ENCODE measurements at regions not wholly inside any gene's neighbourhood (a gene's known extent, or its start where the extent isn't known, plus 50 kb on each side); places are given as distances from the start of the nearest gene placed in this dataset.
A peak's percentile ranks its signal among the peaks of the same experiment; 100 is the strongest.

DNA sequence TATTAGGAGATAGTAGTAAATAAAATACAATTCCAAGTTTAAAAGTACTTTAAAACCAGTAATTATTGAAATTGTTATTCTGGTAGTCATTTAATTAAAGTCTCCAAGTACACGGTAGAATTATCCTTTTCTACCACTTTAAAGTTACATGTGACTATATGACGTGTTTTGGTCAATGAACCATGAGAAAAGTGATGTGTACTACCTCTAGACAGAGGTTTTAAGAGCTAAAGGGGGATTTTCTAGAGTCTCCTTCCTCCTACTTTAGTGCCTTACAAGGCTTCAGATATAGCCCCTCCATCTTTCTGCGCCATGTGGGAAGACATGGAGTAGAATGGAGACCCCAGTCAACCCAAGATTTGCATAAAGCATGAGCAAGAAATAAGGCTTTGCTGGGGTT lies 2296.6 kb upstream of the AGA start:
- WGBS (ENCODE audit: insufficient coverage): 100% methylated on average over 1 of the region's 3 CpGs
- H3K4me1 ChIP-seq (ENCODE audit: control insufficient read depth, insufficient read depth, low read length): no peaks in the 10 kb centered on the region

GRCh38 chr4:179747218-179747910 lies 2305.1 kb upstream of the AGA start:
- DNase-seq (ENCODE audit: low read depth in 4 of 6, low spot score in 6 of 6): peak in 3 of 6 donors; percentile 2 to 77 (median 47)
- no CpG with 5 or more reads among the region's 4 CpGs for WGBS (ENCODE audit: insufficient coverage)

More for the DNA sequence above, 2296.6 kb upstream of the AGA start:
- Histone ChIP-seq H3K4me3 (ENCODE audit: low read depth, low read length) (no peak overlapping the region), H3K27me3 (ENCODE audit: control insufficient read depth, insufficient read depth, low read length) (no peaks in the 10 kb centered on the region), H3K9me3 (ENCODE audit: control insufficient read depth, insufficient read depth, low read length) (no peaks in the 10 kb centered on the region), H3K27ac (ENCODE audit: low read depth, low read length) (no peak overlapping the region), H3K36me3 (ENCODE audit: control insufficient read depth, insufficient read depth, low read length) (no peaks in the 10 kb centered on the region)
- no peak for DNase-seq (ENCODE audit: low read depth in 4 of 6, low spot score in 6 of 6)

GRCh38 chr4:179748837-179749236 lies 2306.6 kb upstream of the AGA start:
- Histone ChIP-seq H3K4me1 (ENCODE audit: control insufficient read depth, insufficient read depth, low read length) (peaks cover 2% of the 10 kb centered on the region), H3K9me3 (ENCODE audit: control insufficient read depth, insufficient read depth, low read length) (no peaks in the 10 kb centered on the region), H3K27ac (ENCODE audit: low read depth, low read length) (no peak overlapping the region), H3K27me3 (ENCODE audit: control insufficient read depth, insufficient read depth, low read length) (no peaks in the 10 kb centered on the region), H3K36me3 (ENCODE audit: control insufficient read depth, insufficient read depth, low read length) (no peaks in the 10 kb centered on the region), H3K4me3 (ENCODE audit: low read depth, low read length) (no peak overlapping the region)
- WGBS (ENCODE audit: insufficient coverage): no CpG with 5 or more reads among the region's 6 CpGs
- DNase-seq (ENCODE audit: low read depth in 4 of 6, low spot score in 6 of 6): no peak

More at GRCh38 chr4:179747218-179747910, 2305.1 kb upstream of the AGA start:
- Histone ChIP-seq H3K36me3 (ENCODE audit: control insufficient read depth, insufficient read depth, low read length) (no peaks in the 10 kb centered on the region), H3K4me1 (ENCODE audit: control insufficient read depth, insufficient read depth, low read length) (peaks cover 2% of the 10 kb centered on the region), H3K27me3 (ENCODE audit: control insufficient read depth, insufficient read depth, low read length) (no peaks in the 10 kb centered on the region), H3K27ac (ENCODE audit: low read depth, low read length) (no peak overlapping the region), H3K9me3 (ENCODE audit: control insufficient read depth, insufficient read depth, low read length) (no peaks in the 10 kb centered on the region), H3K4me3 (ENCODE audit: low read depth, low read length) (no peak overlapping the region)

GRCh38 chr4:179750374-179750773 lies 2308.1 kb upstream of the AGA start:
- H3K9me3 ChIP-seq (ENCODE audit: control insufficient read depth, insufficient read depth, low read length): no peaks in the 10 kb centered on the region
- peaks cover 2% of the 10 kb centered on the region for H3K4me1 ChIP-seq (ENCODE audit: control insufficient read depth, insufficient read depth, low read length)
- peak in 3 of 6 donors; percentile 1 to 50 (median 6) for DNase-seq (ENCODE audit: low read depth in 4 of 6, low spot score in 6 of 6)
- H3K4me3 ChIP-seq (ENCODE audit: low read depth, low read length): no peak overlapping the region
- no peaks in the 10 kb centered on the region for H3K27me3 ChIP-seq (ENCODE audit: control insufficient read depth, insufficient read depth, low read length)
- H3K36me3 ChIP-seq (ENCODE audit: control insufficient read depth, insufficient read depth, low read length): no peaks in the 10 kb centered on the region
- 18% methylated on average over 3 of the region's 4 CpGs for WGBS (ENCODE audit: insufficient coverage)
- no peak overlapping the region for H3K27ac ChIP-seq (ENCODE audit: low read depth, low read length)

GRCh38 chr4:179751669-179752068 lies 2309.4 kb upstream of the AGA start:
- 77% methylated on average over 4 of the region's 8 CpGs for WGBS (ENCODE audit: insufficient coverage)
- Histone ChIP-seq H3K4me1 (ENCODE audit: control insufficient read depth, insufficient read depth, low read length) (no peaks in the 10 kb centered on the region), H3K9me3 (ENCODE audit: control insufficient read depth, insufficient read depth, low read length) (no peaks in the 10 kb centered on the region), H3K36me3 (ENCODE audit: control insufficient read depth, insufficient read depth, low read length) (no peaks in the 10 kb centered on the region), H3K27ac (ENCODE audit: low read depth, low read length) (no peak overlapping the region), H3K4me3 (ENCODE audit: low read depth, low read length) (no peak overlapping the region), H3K27me3 (ENCODE audit: control insufficient read depth, insufficient read depth, low read length) (no peaks in the 10 kb centered on the region)
- no peak for DNase-seq (ENCODE audit: low read depth in 4 of 6, low spot score in 6 of 6)

DNA sequence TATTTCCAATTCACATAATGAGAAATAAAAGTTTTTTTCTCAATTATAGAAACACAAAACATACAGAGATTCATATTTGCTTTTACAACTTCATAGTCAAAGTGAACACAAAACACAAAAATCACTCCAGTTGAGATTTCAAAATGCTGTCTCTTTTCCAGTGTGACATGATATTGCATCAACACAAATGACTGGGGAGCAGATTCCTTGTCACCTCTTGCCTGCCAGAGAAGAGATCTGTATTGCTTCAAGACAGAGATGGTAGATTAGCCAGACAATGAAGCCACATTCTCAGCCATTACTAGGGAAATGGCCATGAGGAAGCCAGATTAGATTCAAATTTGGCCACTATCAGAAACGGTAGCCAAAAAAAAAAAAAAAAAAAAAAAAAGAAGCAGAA lies 2313.1 kb upstream of the AGA start:
- Histone ChIP-seq H3K9me3 (ENCODE audit: control insufficient read depth, insufficient read depth, low read length) (no peaks in the 10 kb centered on the region), H3K4me3 (ENCODE audit: low read depth, low read length) (no peak overlapping the region), H3K27me3 (ENCODE audit: control insufficient read depth, insufficient read depth, low read length) (no peaks in the 10 kb centered on the region), H3K4me1 (ENCODE audit: control insufficient read depth, insufficient read depth, low read length) (no peaks in the 10 kb centered on the region), H3K27ac (ENCODE audit: low read depth, low read length) (no peak overlapping the region), H3K36me3 (ENCODE audit: control insufficient read depth, insufficient read depth, low read length) (no peaks in the 10 kb centered on the region)
- WGBS (ENCODE audit: insufficient coverage): no CpG with 5 or more reads among the region's 1 CpG
- DNase-seq (ENCODE audit: low read depth in 4 of 6, low spot score in 6 of 6): peak in 1 of 6 donors; percentile 8

- WGBS (ENCODE audit: insufficient coverage): no CpG with 5 or more reads among the region's 1 CpG
- DNase-seq (ENCODE audit: low read depth in 4 of 6, low spot score in 6 of 6): no peak
- no peak overlapping the region for H3K4me3 ChIP-seq (ENCODE audit: low read depth, low read length)
Observed at GRCh38 chr4:179757641-179758040, 2315.4 kb upstream of the AGA start.

GRCh38 chr4:179762840-179763239 lies 2320.6 kb upstream of the AGA start:
- Histone ChIP-seq H3K36me3 (ENCODE audit: control insufficient read depth, insufficient read depth, low read length) (no peaks in the 10 kb centered on the region), H3K9me3 (ENCODE audit: control insufficient read depth, insufficient read depth, low read length) (no peaks in the 10 kb centered on the region), H3K4me1 (ENCODE audit: control insufficient read depth, insufficient read depth, low read length) (no peaks in the 10 kb centered on the region), H3K27me3 (ENCODE audit: control insufficient read depth, insufficient read depth, low read length) (no peaks in the 10 kb centered on the region), H3K27ac (ENCODE audit: low read depth, low read length) (no peak overlapping the region), H3K4me3 (ENCODE audit: low read depth, low read length) (no peak overlapping the region)
- 86% methylated on average over 3 of the region's 5 CpGs for WGBS (ENCODE audit: insufficient coverage)
- DNase-seq (ENCODE audit: low read depth in 4 of 6, low spot score in 6 of 6): no peak

More at GRCh38 chr4:179757641-179758040, 2315.4 kb upstream of the AGA start:
- H3K4me1 ChIP-seq (ENCODE audit: control insufficient read depth, insufficient read depth, low read length): no peaks in the 10 kb centered on the region
- no peaks in the 10 kb centered on the region for H3K36me3 ChIP-seq (ENCODE audit: control insufficient read depth, insufficient read depth, low read length)
- H3K27ac ChIP-seq (ENCODE audit: low read depth, low read length): no peak overlapping the region
- H3K27me3 ChIP-seq (ENCODE audit: control insufficient read depth, insufficient read depth, low read length): no peaks in the 10 kb centered on the region
- no peaks in the 10 kb centered on the region for H3K9me3 ChIP-seq (ENCODE audit: control insufficient read depth, insufficient read depth, low read length)

DNA sequence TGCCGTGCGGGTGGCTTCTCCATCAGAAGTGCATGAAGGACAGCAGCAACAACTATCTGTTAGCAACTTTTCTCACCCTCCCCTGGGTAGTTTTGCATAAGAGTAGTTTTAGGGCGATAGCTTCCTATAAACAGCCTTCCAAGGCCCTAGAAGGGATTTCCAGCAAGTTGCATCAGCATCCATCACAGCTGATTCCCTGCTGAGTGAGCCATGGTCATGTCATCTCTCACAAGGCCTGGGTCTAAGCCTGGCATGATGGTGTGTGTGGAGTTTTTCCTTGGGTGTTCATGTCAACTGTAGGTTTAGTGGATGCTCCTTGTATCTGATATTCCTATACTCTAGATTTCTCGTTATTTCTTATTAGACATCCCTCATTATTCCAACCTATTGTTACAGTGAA lies 2324.7 kb upstream of the AGA start:
- Histone ChIP-seq H3K4me3 (ENCODE audit: low read depth, low read length) (no peak overlapping the region), H3K4me1 (ENCODE audit: control insufficient read depth, insufficient read depth, low read length) (no peaks in the 10 kb centered on the region), H3K36me3 (ENCODE audit: control insufficient read depth, insufficient read depth, low read length) (no peaks in the 10 kb centered on the region), H3K27me3 (ENCODE audit: control insufficient read depth, insufficient read depth, low read length) (no peaks in the 10 kb centered on the region), H3K27ac (ENCODE audit: low read depth, low read length) (no peak overlapping the region), H3K9me3 (ENCODE audit: control insufficient read depth, insufficient read depth, low read length) (no peaks in the 10 kb centered on the region)
- no peak for DNase-seq (ENCODE audit: low read depth in 4 of 6, low spot score in 6 of 6)
- WGBS (ENCODE audit: insufficient coverage): 100% methylated on average over 2 of the region's 4 CpGs

DNA sequence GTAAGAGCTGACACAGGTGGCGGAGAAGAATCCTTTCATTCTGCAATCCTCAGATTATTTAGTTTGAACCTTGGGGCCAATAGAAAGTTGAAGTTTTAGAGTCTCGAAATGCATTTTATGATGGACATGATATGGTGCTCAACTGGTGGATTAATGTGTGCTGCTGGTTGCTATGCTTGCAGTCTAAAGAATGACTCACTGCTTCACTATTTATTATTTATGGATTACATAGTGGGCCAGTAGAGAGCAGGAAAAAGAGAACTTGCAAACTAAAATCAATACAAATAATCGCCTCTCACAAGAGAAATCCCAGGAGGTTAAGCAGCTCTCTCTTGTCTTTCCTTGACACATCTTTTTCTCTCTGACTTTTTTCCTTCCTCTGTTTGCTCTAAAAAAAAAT lies 2326.8 kb upstream of the AGA start:
- 100% methylated on average over 1 of the region's 3 CpGs for WGBS (ENCODE audit: insufficient coverage)
- no peaks in the 10 kb centered on the region for H3K36me3 ChIP-seq (ENCODE audit: control insufficient read depth, insufficient read depth, low read length)
- no peak for DNase-seq (ENCODE audit: low read depth in 4 of 6, low spot score in 6 of 6)
- H3K27me3 ChIP-seq (ENCODE audit: control insufficient read depth, insufficient read depth, low read length): no peaks in the 10 kb centered on the region
- no peak overlapping the region for H3K27ac ChIP-seq (ENCODE audit: low read depth, low read length)
- no peaks in the 10 kb centered on the region for H3K9me3 ChIP-seq (ENCODE audit: control insufficient read depth, insufficient read depth, low read length)
- no peaks in the 10 kb centered on the region for H3K4me1 ChIP-seq (ENCODE audit: control insufficient read depth, insufficient read depth, low read length)
- no peak overlapping the region for H3K4me3 ChIP-seq (ENCODE audit: low read depth, low read length)

Data from spinal cord (tissue), 9 donors.